ENCODE measurements at regions not wholly inside any gene's neighbourhood (a gene's known extent, or its start where the extent isn't known, plus 50 kb on each side); places are given as distances from the start of the nearest gene placed in this dataset.

DNA sequence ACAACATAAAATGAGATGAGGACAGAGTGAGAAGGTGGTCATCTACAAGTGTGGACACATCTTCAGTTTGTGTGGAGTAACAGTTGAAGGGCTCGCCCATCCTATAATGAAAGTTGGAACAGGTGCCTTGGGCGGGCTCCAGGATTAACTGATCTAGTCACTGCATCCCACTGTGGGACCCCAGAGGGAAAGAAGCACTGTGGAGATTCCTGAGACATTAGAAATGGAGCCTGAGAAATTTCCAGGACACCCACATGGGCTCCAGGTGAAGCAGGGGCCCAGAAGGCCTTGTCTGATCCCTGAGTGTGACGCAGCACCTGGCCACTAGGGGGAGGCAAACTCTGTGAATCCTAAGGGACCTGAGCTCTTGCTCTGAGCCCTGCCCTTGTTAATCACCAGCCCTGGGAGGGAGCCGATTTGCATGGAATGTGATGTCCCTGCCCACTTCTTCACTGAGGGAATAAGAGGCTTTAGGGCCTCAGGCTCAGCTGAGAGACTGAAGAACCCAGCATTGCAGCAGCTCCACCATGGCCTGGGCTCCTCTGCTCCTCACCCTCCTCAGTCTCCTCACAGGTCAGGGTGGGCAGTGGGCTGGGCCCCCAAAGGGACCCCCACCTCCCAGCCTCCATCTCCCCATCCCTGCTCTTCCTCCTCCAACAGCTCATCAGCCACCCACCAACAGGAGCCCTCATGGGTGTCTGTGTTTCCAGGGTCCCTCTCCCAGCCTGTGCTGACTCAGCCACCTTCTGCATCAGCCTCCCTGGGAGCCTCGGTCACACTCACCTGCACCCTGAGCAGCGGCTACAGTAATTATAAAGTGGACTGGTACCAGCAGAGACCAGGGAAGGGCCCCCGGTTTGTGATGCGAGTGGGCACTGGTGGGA, 98.4 kb downstream of the VPREB1 start:
- TF ChIP-seq, protein P1, sequence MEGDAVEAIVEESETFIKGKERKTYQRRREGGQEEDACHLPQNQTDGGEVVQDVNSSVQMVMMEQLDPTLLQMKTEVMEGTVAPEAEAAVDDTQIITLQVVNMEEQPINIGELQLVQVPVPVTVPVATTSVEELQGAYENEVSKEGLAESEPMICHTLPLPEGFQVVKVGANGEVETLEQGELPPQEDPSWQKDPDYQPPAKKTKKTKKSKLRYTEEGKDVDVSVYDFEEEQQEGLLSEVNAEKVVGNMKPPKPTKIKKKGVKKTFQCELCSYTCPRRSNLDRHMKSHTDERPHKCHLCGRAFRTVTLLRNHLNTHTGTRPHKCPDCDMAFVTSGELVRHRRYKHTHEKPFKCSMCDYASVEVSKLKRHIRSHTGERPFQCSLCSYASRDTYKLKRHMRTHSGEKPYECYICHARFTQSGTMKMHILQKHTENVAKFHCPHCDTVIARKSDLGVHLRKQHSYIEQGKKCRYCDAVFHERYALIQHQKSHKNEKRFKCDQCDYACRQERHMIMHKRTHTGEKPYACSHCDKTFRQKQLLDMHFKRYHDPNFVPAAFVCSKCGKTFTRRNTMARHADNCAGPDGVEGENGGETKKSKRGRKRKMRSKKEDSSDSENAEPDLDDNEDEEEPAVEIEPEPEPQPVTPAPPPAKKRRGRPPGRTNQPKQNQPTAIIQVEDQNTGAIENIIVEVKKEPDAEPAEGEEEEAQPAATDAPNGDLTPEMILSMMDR (IDR thresholded peaks at IDR 0.05), result peak; percentile 33 to 64 (median 62)
- TF ChIP-seq POLR2AphosphoS5 (IDR thresholded peaks at IDR 0.05), result no peak

All from breast epithelium (tissue), 3 donors.